ENCODE measurements at regions not wholly inside any gene's neighbourhood (a gene's known extent, or its start where the extent isn't known, plus 50 kb on each side); places are given as distances from the start of the nearest gene placed in this dataset.

- TF ChIP-seq CTCF (conservative IDR thresholded peaks at IDR 0.05 in 1 of 2, IDR thresholded peaks at IDR 0.05 in 1 of 2; ENCODE audit: extremely low read depth in 1 of 2, insufficient read depth in 1 of 2, low read depth in 1 of 2, low read length in 2 of 2) (no peak), EZH2 (IDR thresholded peaks at IDR 0.05; ENCODE audit: borderline replicate concordance, low read length) (no peak)
Observed at GRCh38 chr1:88058205-88058604, 625.9 kb upstream of the PKN2 start.
